ENCODE measurements at regions not wholly inside any gene's neighbourhood (a gene's known extent, or its start where the extent isn't known, plus 50 kb on each side); places are given as distances from the start of the nearest gene placed in this dataset.

DNA sequence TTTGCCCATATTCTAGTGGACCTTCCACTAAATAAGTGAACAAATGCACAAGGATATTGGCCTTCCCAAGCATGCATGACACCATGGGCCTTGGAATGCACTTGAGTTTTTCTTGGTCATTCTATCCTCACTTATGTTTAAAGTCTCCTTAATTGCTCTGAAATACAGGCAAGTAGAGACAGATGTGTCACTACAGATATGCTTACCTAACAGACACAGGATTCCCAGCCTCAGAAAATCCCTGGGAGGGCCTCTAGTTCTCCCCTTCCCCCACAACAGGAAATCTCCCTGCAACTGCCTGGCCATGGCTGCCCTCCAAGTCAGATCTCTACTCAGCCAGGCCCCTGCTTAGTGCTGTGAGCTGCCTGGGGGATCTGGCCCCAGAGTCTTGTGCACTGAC, 445.2 kb downstream of the IRS1 start:
- POLR2A ChIA-PET: no interaction called here
- ATAC-seq: no peak

DNA sequence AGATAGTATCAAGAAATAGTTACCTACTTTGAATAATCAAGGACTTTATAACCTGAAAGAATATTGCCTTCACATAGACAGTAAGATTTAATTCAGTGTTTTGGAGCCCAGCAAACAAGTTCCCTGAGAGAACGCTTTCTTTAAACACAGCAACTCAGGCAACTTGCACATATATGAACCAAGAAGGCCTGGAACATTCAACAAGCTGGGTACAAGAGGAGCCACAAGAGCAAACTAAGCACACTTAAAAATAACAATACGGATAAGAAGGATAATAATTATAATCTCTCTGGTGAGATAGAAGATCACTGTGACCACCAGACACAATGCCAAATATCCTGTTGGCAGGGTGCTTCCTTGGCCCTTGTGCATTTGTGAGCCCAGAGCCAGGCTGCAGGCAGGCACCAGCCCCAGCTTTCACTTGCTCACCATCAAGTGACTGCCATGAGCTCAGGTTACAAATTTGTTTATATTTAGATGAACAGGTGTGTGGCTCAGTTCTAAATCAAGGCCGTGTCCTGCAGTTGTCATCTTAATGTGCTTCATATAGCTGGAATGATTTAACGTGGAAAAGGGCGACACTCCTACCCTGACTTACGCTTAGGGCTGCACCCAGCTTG, 446.6 kb downstream of the IRS1 start:
- ChIA-PET CTCF (no interaction called here), POLR2A (no interaction called here)
- Histone ChIP-seq H3K27me3 (ENCODE audit: control insufficient read depth, insufficient read depth, low read length) (no peaks in the 10 kb centered on the region), H3K27ac (ENCODE audit: low read length) (no peak overlapping the region), H3K9me3 (ENCODE audit: control insufficient read depth, insufficient read depth, low read depth, low read length) (no peaks in the 10 kb centered on the region), H3K36me3 (ENCODE audit: control insufficient read depth, insufficient read depth, low read length) (no peaks in the 10 kb centered on the region), H3K4me1 (ENCODE audit: control insufficient read depth, insufficient read depth, low read length) (no peaks in the 10 kb centered on the region), H3K4me3 (ENCODE audit: low read depth in 2 of 2, low read length in 2 of 2) (no peak overlapping the region)
- TF ChIP-seq SIN3A (IDR thresholded peaks at IDR 0.05; ENCODE audit: borderline replicate concordance, insufficient read depth, low read depth, low read length) (no peak), POLR2AphosphoS5 (IDR thresholded peaks at IDR 0.05; ENCODE audit: low read depth, low read length) (no peak), TCF7L2 (IDR thresholded peaks at IDR 0.05; ENCODE audit: low read depth, low read length) (no peak)
- TF ChIP-seq, protein P1, sequence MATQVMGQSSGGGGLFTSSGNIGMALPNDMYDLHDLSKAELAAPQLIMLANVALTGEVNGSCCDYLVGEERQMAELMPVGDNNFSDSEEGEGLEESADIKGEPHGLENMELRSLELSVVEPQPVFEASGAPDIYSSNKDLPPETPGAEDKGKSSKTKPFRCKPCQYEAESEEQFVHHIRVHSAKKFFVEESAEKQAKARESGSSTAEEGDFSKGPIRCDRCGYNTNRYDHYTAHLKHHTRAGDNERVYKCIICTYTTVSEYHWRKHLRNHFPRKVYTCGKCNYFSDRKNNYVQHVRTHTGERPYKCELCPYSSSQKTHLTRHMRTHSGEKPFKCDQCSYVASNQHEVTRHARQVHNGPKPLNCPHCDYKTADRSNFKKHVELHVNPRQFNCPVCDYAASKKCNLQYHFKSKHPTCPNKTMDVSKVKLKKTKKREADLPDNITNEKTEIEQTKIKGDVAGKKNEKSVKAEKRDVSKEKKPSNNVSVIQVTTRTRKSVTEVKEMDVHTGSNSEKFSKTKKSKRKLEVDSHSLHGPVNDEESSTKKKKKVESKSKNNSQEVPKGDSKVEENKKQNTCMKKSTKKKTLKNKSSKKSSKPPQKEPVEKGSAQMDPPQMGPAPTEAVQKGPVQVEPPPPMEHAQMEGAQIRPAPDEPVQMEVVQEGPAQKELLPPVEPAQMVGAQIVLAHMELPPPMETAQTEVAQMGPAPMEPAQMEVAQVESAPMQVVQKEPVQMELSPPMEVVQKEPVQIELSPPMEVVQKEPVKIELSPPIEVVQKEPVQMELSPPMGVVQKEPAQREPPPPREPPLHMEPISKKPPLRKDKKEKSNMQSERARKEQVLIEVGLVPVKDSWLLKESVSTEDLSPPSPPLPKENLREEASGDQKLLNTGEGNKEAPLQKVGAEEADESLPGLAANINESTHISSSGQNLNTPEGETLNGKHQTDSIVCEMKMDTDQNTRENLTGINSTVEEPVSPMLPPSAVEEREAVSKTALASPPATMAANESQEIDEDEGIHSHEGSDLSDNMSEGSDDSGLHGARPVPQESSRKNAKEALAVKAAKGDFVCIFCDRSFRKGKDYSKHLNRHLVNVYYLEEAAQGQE (IDR thresholded peaks at IDR 0.05; ENCODE audit: insufficient read depth in 1 of 2, low read depth in 2 of 2, low read length in 1 of 2): no peak
- TF ChIP-seq, protein P2, sequence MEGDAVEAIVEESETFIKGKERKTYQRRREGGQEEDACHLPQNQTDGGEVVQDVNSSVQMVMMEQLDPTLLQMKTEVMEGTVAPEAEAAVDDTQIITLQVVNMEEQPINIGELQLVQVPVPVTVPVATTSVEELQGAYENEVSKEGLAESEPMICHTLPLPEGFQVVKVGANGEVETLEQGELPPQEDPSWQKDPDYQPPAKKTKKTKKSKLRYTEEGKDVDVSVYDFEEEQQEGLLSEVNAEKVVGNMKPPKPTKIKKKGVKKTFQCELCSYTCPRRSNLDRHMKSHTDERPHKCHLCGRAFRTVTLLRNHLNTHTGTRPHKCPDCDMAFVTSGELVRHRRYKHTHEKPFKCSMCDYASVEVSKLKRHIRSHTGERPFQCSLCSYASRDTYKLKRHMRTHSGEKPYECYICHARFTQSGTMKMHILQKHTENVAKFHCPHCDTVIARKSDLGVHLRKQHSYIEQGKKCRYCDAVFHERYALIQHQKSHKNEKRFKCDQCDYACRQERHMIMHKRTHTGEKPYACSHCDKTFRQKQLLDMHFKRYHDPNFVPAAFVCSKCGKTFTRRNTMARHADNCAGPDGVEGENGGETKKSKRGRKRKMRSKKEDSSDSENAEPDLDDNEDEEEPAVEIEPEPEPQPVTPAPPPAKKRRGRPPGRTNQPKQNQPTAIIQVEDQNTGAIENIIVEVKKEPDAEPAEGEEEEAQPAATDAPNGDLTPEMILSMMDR (IDR thresholded peaks at IDR 0.05): no peak
- intact Hi-C loops (cut with micrococcal nuclease; ENCODE audit: unreplicated experiment): no loop called here
- no TSS peak for BruUV-seq (replicated peaks)
- ATAC-seq: no peak
- in situ Hi-C loops (cut with HindIII; ENCODE audit: low pct_unique_long_range_greater_than_20kb, low sequenced_read_pairs): no loop called here
- DNase-seq (ENCODE audit: low read depth, low spot score): no peak

More for the DNA sequence above, 445.2 kb downstream of the IRS1 start:
- H3K4me3 ChIP-seq (ENCODE audit: low read depth in 2 of 2, low read length in 2 of 2): no peak overlapping the region
- H3K27ac ChIP-seq (ENCODE audit: low read length): no peak overlapping the region
- in situ Hi-C loops (cut with HindIII; ENCODE audit: low pct_unique_long_range_greater_than_20kb, low sequenced_read_pairs): no loop called here
- DNase-seq (ENCODE audit: low read depth, low spot score): no peak
- TF ChIP-seq, protein P1 (IDR thresholded peaks at IDR 0.05; ENCODE audit: insufficient read depth in 1 of 2, low read depth in 2 of 2, low read length in 1 of 2): no peak
- TF ChIP-seq, protein P2 (IDR thresholded peaks at IDR 0.05): no peak
- TF ChIP-seq TCF7L2 (IDR thresholded peaks at IDR 0.05; ENCODE audit: low read depth, low read length) (no peak), SIN3A (IDR thresholded peaks at IDR 0.05; ENCODE audit: borderline replicate concordance, insufficient read depth, low read depth, low read length) (no peak), POLR2AphosphoS5 (IDR thresholded peaks at IDR 0.05; ENCODE audit: low read depth, low read length) (no peak)
- BruUV-seq (replicated peaks): no TSS peak
- intact Hi-C loops (cut with micrococcal nuclease; ENCODE audit: unreplicated experiment): no loop called here
- H3K4me1 ChIP-seq (ENCODE audit: control insufficient read depth, insufficient read depth, low read length): no peaks in the 10 kb centered on the region
- H3K27me3 ChIP-seq (ENCODE audit: control insufficient read depth, insufficient read depth, low read length): no peaks in the 10 kb centered on the region
- H3K36me3 ChIP-seq (ENCODE audit: control insufficient read depth, insufficient read depth, low read length): no peaks in the 10 kb centered on the region
- CTCF ChIA-PET: no interaction called here
- H3K9me3 ChIP-seq (ENCODE audit: control insufficient read depth, insufficient read depth, low read depth, low read length): no peaks in the 10 kb centered on the region

Measured in Panc1 (cell line).